Adrenal gland (tissue), 5 donors: ENCODE measurements at regions not wholly inside any gene's neighbourhood (a gene's known extent, or its start where the extent isn't known, plus 50 kb on each side); places are given as distances from the start of the nearest gene placed in this dataset.

ENCODE experiments used
- CTCF ChIP-seq, 6 experiments: fragments of 450-650 bp in 4 of 6; fragments of 200-600 bp in 2 of 6; sonication (generic) in 1 of 6; IDR thresholded peaks; 1 replicate in 5 of 6; 2 replicates in 1 of 6; pipeline versions ENCODE4 v1.5.1 to v1.8.0; 2016 to 2021; ENCODE audit warnings: antibody characterized with exemption in 6 of 6, mild to moderate bottlenecking in 2 of 6, moderate library complexity in 1 of 6
- POLR2A ChIP-seq, 2 donors: fragments of 450-650 bp; IDR thresholded peaks; one replicate each; pipeline ENCODE4 v1.6.1; 2017; ENCODE audit warnings: antibody characterized with exemption in 2 of 2, mild to moderate bottlenecking in 2 of 2, moderate library complexity in 1 of 2
- donor health status: DM: no; HTN: no; CAD: no.

DNA sequence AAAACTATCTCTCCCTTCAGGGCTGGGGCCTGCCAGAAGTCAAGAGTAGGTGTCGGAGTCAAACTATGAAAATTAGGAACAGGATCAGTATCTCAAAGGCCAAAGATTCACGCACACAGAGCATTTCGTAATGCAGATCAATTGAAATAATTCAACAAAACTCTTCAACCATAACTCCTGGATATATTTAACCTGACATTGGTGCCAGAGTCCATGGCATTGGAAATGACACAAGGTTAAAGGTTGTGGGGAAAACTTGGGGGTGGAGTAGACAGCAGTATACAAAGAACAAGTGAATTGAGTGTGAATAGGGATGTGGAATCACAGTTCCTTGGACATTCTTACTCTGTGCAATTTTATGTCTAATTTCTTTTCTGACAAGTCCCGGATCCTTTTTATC, 788.0 kb upstream of the GYPC start:
- no peak for TF ChIP-seq CTCF (IDR thresholded peaks at IDR 0.05)
- TF ChIP-seq POLR2A (IDR thresholded peaks at IDR 0.05) = no peak
